ENCODE measurements at regions not wholly inside any gene's neighbourhood (a gene's known extent, or its start where the extent isn't known, plus 50 kb on each side); places are given as distances from the start of the nearest gene placed in this dataset.
A peak's percentile ranks its signal among the peaks of the same experiment; 100 is the strongest.

DNA sequence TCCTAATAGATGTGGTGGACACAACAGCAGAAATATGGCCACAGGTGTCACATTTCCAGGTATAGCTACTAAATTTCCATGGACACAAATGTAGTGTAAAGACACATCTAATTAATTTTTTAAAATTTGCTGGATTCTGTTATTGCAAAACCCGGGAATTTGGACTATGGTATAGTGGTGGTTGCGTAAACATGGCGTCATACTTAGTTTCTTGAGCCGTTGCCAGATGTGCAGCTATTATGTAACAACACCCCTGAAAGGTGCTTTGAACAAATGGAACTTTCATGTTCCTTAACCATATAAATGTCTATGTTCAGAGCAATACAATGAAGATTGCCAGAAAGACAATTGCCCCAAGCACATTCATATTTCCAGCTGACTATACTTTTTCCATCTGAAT, 85.9 kb downstream of the HRH4 start:
- ATAC-seq (no peak), DNase-seq (no peak)
- peaks cover 6% of the 10 kb centered on the region for H3K27me3 Mint-ChIP-seq (ENCODE audit: low read depth)
- H3K4me1 Mint-ChIP-seq (ENCODE audit: low read depth) = no peaks in the 10 kb centered on the region
- no peaks in the 10 kb centered on the region for H3K36me3 Mint-ChIP-seq (ENCODE audit: insufficient read depth)
- no peak overlapping the region for H3K4me3 Mint-ChIP-seq
- no peaks in the 10 kb centered on the region for H3K9me3 Mint-ChIP-seq

DNA sequence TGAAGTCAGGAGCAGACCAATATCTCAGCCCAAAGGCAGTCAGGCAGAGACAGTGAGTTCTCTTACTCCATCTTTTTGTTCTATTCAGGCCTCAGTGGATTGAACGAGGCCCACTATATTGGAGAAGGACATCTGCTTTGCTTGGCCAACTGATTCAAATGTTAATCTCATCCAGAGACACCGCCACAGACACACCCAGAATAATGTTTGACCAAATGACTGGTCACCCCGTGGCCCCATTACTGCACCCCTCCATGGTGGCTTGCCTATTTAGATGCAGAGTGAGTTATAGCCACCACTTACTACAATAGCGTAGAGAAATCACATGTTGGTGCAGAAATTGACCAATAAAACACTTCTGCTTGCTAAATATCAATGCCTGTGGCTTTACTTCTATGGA, 88.1 kb downstream of the HRH4 start:
- ATAC-seq (no peak), DNase-seq (no peak)
- no peaks in the 10 kb centered on the region for H3K27me3 Mint-ChIP-seq (ENCODE audit: low read depth)
- H3K4me1 Mint-ChIP-seq (ENCODE audit: low read depth) = no peaks in the 10 kb centered on the region
- H3K9me3 Mint-ChIP-seq = no peaks in the 10 kb centered on the region
- no peaks in the 10 kb centered on the region for H3K36me3 Mint-ChIP-seq (ENCODE audit: insufficient read depth)
- H3K4me3 Mint-ChIP-seq = no peak overlapping the region

- H3K36me3 Mint-ChIP-seq (ENCODE audit: insufficient read depth) = no peaks in the 10 kb centered on the region
- H3K4me3 Mint-ChIP-seq = no peak overlapping the region
- H3K4me1 Mint-ChIP-seq (ENCODE audit: low read depth) = no peaks in the 10 kb centered on the region
- ATAC-seq (no peak), DNase-seq (no peak)
- peaks cover 4% of the 10 kb centered on the region for H3K27me3 Mint-ChIP-seq (ENCODE audit: low read depth)
- H3K9me3 Mint-ChIP-seq = no peaks in the 10 kb centered on the region
Measured at GRCh38 chr18:24552218-24552617, 91.8 kb downstream of the HRH4 start.

GRCh38 chr18:24553571-24554285, 93.3 kb downstream of the HRH4 start:
- Mint-ChIP-seq H3K4me3 (no peak overlapping the region), H3K4me1 (ENCODE audit: low read depth) (no peaks in the 10 kb centered on the region), H3K9me3 (no peaks in the 10 kb centered on the region), H3K36me3 (ENCODE audit: insufficient read depth) (no peaks in the 10 kb centered on the region), H3K27me3 (ENCODE audit: low read depth) (peaks cover 10% of the 10 kb centered on the region)
- DNase-seq = no peak
- no peak for ATAC-seq

GRCh38 chr18:24558403-24558802, 98.0 kb downstream of the HRH4 start:
- ATAC-seq = no peak
- H3K9me3 Mint-ChIP-seq = no peaks in the 10 kb centered on the region
- peaks cover 14% of the 10 kb centered on the region for H3K27me3 Mint-ChIP-seq (ENCODE audit: low read depth)
- no peaks in the 10 kb centered on the region for H3K4me1 Mint-ChIP-seq (ENCODE audit: low read depth)
- DNase-seq = no peak
- no peak overlapping the region for H3K4me3 Mint-ChIP-seq
- H3K36me3 Mint-ChIP-seq (ENCODE audit: insufficient read depth) = no peaks in the 10 kb centered on the region

GRCh38 chr18:24559526-24559925, 99.1 kb downstream of the HRH4 start:
- H3K27me3 Mint-ChIP-seq (ENCODE audit: low read depth) = peaks cover 14% of the 10 kb centered on the region

DNA sequence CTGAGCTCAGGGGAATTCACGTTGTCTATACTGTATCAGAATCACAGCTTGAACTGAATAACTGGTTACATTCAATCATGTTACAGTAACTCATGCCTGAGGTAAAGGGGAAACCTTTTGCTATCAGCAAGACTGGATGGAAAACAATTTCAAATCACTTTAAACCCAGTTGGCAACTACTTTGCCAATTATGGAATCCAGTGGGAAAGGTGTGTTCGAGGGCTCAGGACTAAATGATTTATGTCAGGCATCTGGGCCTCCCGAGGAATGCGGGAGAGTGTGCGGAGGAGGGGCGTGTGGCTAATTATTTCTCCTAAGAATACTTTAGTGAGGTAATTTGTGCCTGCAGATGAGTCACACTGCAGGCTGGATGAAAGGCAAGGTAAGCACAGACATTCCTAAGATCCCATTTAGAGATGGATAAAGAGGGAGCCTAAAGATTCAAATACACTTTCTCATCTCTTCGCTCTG, 100.1 kb downstream of the HRH4 start:
- H3K4me1 Mint-ChIP-seq (ENCODE audit: low read depth) = no peaks in the 10 kb centered on the region
- peaks cover 14% of the 10 kb centered on the region for H3K27me3 Mint-ChIP-seq (ENCODE audit: low read depth)
- ATAC-seq (no peak), DNase-seq (no peak)
- no peaks in the 10 kb centered on the region for H3K9me3 Mint-ChIP-seq
- no peaks in the 10 kb centered on the region for H3K36me3 Mint-ChIP-seq (ENCODE audit: insufficient read depth)
- H3K4me3 Mint-ChIP-seq = no peak overlapping the region

More at GRCh38 chr18:24559526-24559925, 99.1 kb downstream of the HRH4 start:
- DNase-seq (no peak), ATAC-seq (no peak)
- no peaks in the 10 kb centered on the region for H3K9me3 Mint-ChIP-seq
- no peak overlapping the region for H3K4me3 Mint-ChIP-seq
- H3K4me1 Mint-ChIP-seq (ENCODE audit: low read depth) = no peaks in the 10 kb centered on the region
- no peaks in the 10 kb centered on the region for H3K36me3 Mint-ChIP-seq (ENCODE audit: insufficient read depth)

- no peak for ATAC-seq
Measured at GRCh38 chr18:24561369-24561965, 101.0 kb downstream of the HRH4 start.

DNA sequence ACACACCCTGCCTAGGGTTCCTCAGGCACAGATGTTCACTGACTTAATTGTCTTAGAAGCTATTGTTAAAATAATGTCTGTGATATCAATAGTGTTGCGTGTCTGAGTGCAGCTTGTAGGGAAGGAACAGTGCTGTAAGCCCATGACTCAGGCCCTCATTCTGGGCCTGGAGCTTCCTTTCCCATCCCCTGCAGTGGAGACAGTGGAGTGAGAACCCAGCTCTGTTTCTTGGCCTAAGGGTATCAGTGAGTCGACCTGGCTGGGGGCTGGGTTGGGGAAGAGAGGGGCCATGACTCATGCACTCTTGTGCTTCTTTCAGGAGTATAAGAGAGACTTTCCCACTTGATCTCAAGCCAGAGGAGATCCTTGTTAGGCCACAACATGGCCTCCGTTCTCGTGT, 106.8 kb downstream of the HRH4 start:
- no peaks in the 10 kb centered on the region for H3K4me1 Mint-ChIP-seq (ENCODE audit: low read depth)
- no peaks in the 10 kb centered on the region for H3K9me3 Mint-ChIP-seq
- no peak for DNase-seq
- peak in 1 of 2 donors; percentile 34 for ATAC-seq
- H3K4me3 Mint-ChIP-seq = no peak overlapping the region
- no peaks in the 10 kb centered on the region for H3K27me3 Mint-ChIP-seq (ENCODE audit: low read depth)
- no peaks in the 10 kb centered on the region for H3K36me3 Mint-ChIP-seq (ENCODE audit: insufficient read depth)

More at GRCh38 chr18:24561369-24561965, 101.0 kb downstream of the HRH4 start:
- Mint-ChIP-seq H3K27me3 (ENCODE audit: low read depth) (peaks cover 12% of the 10 kb centered on the region), H3K4me3 (no peak overlapping the region), H3K36me3 (ENCODE audit: insufficient read depth) (no peaks in the 10 kb centered on the region), H3K9me3 (no peaks in the 10 kb centered on the region), H3K4me1 (ENCODE audit: low read depth) (no peaks in the 10 kb centered on the region)
- no peak for DNase-seq

GRCh38 chr18:24570716-24571115, 110.3 kb downstream of the HRH4 start:
- H3K36me3 Mint-ChIP-seq (ENCODE audit: insufficient read depth) = no peaks in the 10 kb centered on the region
- H3K9me3 Mint-ChIP-seq = peaks cover 5% of the 10 kb centered on the region
- H3K4me1 Mint-ChIP-seq (ENCODE audit: low read depth) = no peaks in the 10 kb centered on the region
- H3K4me3 Mint-ChIP-seq = no peak overlapping the region
- no peak for DNase-seq
- H3K27me3 Mint-ChIP-seq (ENCODE audit: low read depth) = no peaks in the 10 kb centered on the region
- no peak for ATAC-seq

DNA sequence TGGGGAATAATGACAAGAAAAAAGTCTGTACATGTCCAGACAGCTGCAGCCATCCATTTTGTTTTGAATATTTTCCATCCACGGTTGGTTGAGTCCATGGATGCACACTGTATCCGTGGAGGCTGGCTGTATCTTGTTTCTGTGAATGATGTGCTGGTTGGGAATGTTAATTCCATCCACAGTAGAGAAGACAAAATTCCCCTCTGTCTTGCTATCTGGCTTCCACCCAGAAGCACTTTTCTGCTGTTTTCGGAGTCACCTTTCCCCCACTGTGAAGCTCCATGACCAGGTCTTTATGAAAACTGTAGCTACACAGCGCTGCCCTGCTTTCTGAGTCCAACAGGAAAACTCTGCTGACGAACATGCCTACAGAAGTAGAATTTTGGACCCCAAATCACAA, 122.3 kb downstream of the HRH4 start:
- Mint-ChIP-seq H3K36me3 (ENCODE audit: insufficient read depth) (no peaks in the 10 kb centered on the region), H3K4me1 (ENCODE audit: low read depth) (no peaks in the 10 kb centered on the region), H3K4me3 (no peak overlapping the region), H3K9me3 (no peaks in the 10 kb centered on the region), H3K27me3 (ENCODE audit: low read depth) (peaks cover 17% of the 10 kb centered on the region)
- ATAC-seq = no peak
- no peak for DNase-seq

GRCh38 chr18:24584205-24584604, 123.8 kb downstream of the HRH4 start:
- Mint-ChIP-seq H3K27me3 (ENCODE audit: low read depth) (peaks cover 17% of the 10 kb centered on the region), H3K9me3 (no peaks in the 10 kb centered on the region), H3K4me1 (ENCODE audit: low read depth) (no peaks in the 10 kb centered on the region), H3K36me3 (ENCODE audit: insufficient read depth) (no peaks in the 10 kb centered on the region), H3K4me3 (no peak overlapping the region)
- no peak for DNase-seq
- no peak for ATAC-seq

GRCh38 chr18:24584813-24585212, 124.4 kb downstream of the HRH4 start:
- peaks cover 17% of the 10 kb centered on the region for H3K27me3 Mint-ChIP-seq (ENCODE audit: low read depth)
- no peak for ATAC-seq

DNA sequence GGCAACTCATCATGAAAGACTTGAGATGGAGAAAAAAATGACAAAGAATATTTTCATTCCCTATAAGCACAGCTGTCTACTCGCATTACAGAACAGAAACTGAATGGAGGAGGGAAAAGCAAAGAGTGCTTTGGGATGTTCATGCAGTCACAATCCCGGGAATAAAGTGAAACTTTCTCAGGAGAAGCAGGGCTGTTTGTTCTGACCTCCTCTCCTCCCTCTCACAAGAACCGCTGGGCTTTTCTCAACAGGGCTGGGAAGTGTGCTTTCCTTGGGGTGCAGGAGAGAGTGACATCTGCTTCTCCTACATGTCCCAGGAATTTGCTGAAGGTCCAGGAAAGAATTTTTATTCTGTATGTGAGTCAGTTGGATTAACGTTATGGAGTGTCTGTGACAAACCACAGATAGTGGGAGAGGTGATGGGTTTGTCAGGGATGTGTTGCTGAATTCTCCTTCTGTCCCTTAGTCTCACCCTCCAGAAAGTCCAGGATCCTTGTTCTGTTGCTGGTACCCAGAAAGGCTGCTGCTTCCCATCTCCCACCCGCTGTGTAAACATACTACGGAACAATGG, 125.6 kb downstream of the HRH4 start:
- H3K4me1 Mint-ChIP-seq (ENCODE audit: low read depth) = no peaks in the 10 kb centered on the region
- H3K27me3 Mint-ChIP-seq (ENCODE audit: low read depth) = peaks cover 16% of the 10 kb centered on the region
- DNase-seq (no peak), ATAC-seq (no peak)
- H3K4me3 Mint-ChIP-seq = no peak overlapping the region
- H3K9me3 Mint-ChIP-seq = no peaks in the 10 kb centered on the region
- H3K36me3 Mint-ChIP-seq (ENCODE audit: insufficient read depth) = no peaks in the 10 kb centered on the region

More at GRCh38 chr18:24584813-24585212, 124.4 kb downstream of the HRH4 start:
- Mint-ChIP-seq H3K9me3 (no peaks in the 10 kb centered on the region), H3K4me1 (ENCODE audit: low read depth) (no peaks in the 10 kb centered on the region), H3K36me3 (ENCODE audit: insufficient read depth) (no peaks in the 10 kb centered on the region), H3K4me3 (no peak overlapping the region)
- no peak for DNase-seq

Data from activated T-cell treated with anti-CD3 and anti-CD28 coated beads, Interleukin-2, amount 50 U/mL, for 4 hours (primary cell).